Keratinocyte (primary cell): ENCODE measurements at regions not wholly inside any gene's neighbourhood (a gene's known extent, or its start where the extent isn't known, plus 50 kb on each side); places are given as distances from the start of the nearest gene placed in this dataset.

ENCODE experiments used
- DNase-seq: peaks from one replicate; pipeline ENCODE4 v3.0.0-alpha.2; 2011; ENCODE audit warnings: low read depth, missing footprints, low spot score
- FAIRE-seq: peaks from 2 replicates; lab custom pipeline; 2011; peaks lifted over from hg19 to GRCh38; lab: Jason Lieb, UNC
- H2AFZ ChIP-seq: 2 replicates; pipeline ENCODE4 v1.6.0; 2012; ENCODE audit warnings: low read length, control low read depth, inconsistent platforms; ENCODE audit not compliant: control insufficient read depth
- H3K27ac ChIP-seq: 2 replicates; pipeline ENCODE4 v1.5.1; 2011; ENCODE audit warnings: low read length; ENCODE audit not compliant: control insufficient read depth, insufficient read depth
- H3K27me3 ChIP-seq: 3 replicates; pipeline ENCODE4 v1.6.0; 2011; ENCODE audit warnings: low read length; ENCODE audit not compliant: control insufficient read depth, insufficient read depth; ENCODE audit errors: extremely low read depth
- H3K36me3 ChIP-seq, 2 experiments: 2 replicates in 1 of 2; 3 replicates in 1 of 2; pipeline ENCODE4 v1.5.1; 2011; ENCODE audit warnings: low read length in 2 of 2, mild to moderate bottlenecking in 1 of 2; ENCODE audit not compliant: control insufficient read depth in 2 of 2, insufficient read depth in 2 of 2; ENCODE audit errors: extremely low read depth in 1 of 2
- H3K4me1 ChIP-seq: 3 replicates; pipeline ENCODE4 v1.5.1; 2011; ENCODE audit warnings: low read length; ENCODE audit not compliant: control insufficient read depth, insufficient read depth; ENCODE audit errors: extremely low read depth
- H3K4me2 ChIP-seq: 3 replicates; pipeline ENCODE4 v1.6.0; 2011; ENCODE audit warnings: low read depth, low read length; ENCODE audit not compliant: control insufficient read depth, insufficient read depth; ENCODE audit errors: extremely low read depth
- H3K4me3 ChIP-seq, 3 experiments: fragments of 200-600 bp in 1 of 3; sonication (generic) in 1 of 3; 2 replicates in 2 of 3; 3 replicates in 1 of 3; pipeline ENCODE4 v1.5.1; 2011 to 2016; ENCODE audit warnings: low read length in 3 of 3, mild to moderate bottlenecking in 3 of 3, control low read depth in 2 of 3, inconsistent platforms in 1 of 3, low read depth in 1 of 3, mixed read lengths in 1 of 3, mixed run types in 1 of 3, moderate library complexity in 1 of 3; ENCODE audit not compliant: control insufficient read depth in 2 of 3, insufficient read depth in 2 of 3; ENCODE audit errors: extremely low read depth in 1 of 3
- H3K79me2 ChIP-seq: 2 replicates; pipeline ENCODE4 v1.6.0; 2012; ENCODE audit warnings: low read length; ENCODE audit not compliant: control insufficient read depth, insufficient read depth
- H3K9ac ChIP-seq: 3 replicates; pipeline ENCODE4 v1.6.0; 2011; ENCODE audit warnings: low read length; ENCODE audit not compliant: control insufficient read depth, insufficient read depth; ENCODE audit errors: extremely low read depth
- H3K9me1 ChIP-seq: 3 replicates; pipeline ENCODE4 v1.6.0; 2011; ENCODE audit warnings: low read length; ENCODE audit not compliant: control insufficient read depth, insufficient read depth; ENCODE audit errors: extremely low read depth
- H3K9me3 ChIP-seq: 2 replicates; pipeline ENCODE4 v1.5.1; 2012; ENCODE audit warnings: low read depth, low read length; ENCODE audit not compliant: control insufficient read depth
- H4K20me1 ChIP-seq: 3 replicates; pipeline ENCODE4 v1.6.0; 2011; ENCODE audit warnings: low read length; ENCODE audit not compliant: control insufficient read depth, insufficient read depth; ENCODE audit errors: extremely low read depth
- CTCF ChIP-seq, 3 experiments: IDR thresholded peaks in 1 of 3; conservative IDR thresholded peaks in 1 of 3; optimal IDR thresholded peaks in 1 of 3; 2 replicates in 2 of 3; 3 replicates in 1 of 3; pipeline versions ENCODE3 to v1.5.1; 2011; ENCODE audit warnings: low read length in 3 of 3, mild to moderate bottlenecking in 3 of 3, moderate library complexity in 2 of 3, control low read depth in 1 of 3, inconsistent platforms in 1 of 3; ENCODE audit not compliant: insufficient read depth in 2 of 3; ENCODE audit errors: extremely low read depth in 1 of 3
- EZH2 ChIP-seq: IDR thresholded peaks from one replicate; pipeline ENCODE4 v1.6.1; 2012; ENCODE audit warnings: inconsistent platforms, mild to moderate bottlenecking, low read length, moderate library complexity
- dilution Hi-C: fragments of 300-500 bp; cut with MboI; formaldehyde crosslinking; loops from one replicate; pipeline ENCODE4 v1.7.0; 2020; ENCODE audit warnings: low sequenced_read_pairs; ENCODE audit not compliant: extremely low pct_ligation_motif_present

- no peak overlapping the region for H3K9ac ChIP-seq
- dilution Hi-C loops = no loop called here
- H4K20me1 ChIP-seq = no peaks in the 10 kb centered on the region
- H3K27ac ChIP-seq = no peak overlapping the region
- peaks cover 2% of the 10 kb centered on the region for H3K4me1 ChIP-seq
- no peak overlapping the region for H3K4me3 ChIP-seq
- no peaks in the 10 kb centered on the region for H3K9me1 ChIP-seq
- no peak overlapping the region for H2AFZ ChIP-seq
- FAIRE-seq (no peak), DNase-seq (no peak)
- H3K79me2 ChIP-seq = no peaks in the 10 kb centered on the region
- H3K4me2 ChIP-seq = no peak overlapping the region
- no peaks in the 10 kb centered on the region for H3K27me3 ChIP-seq
- no peaks in the 10 kb centered on the region for H3K9me3 ChIP-seq
- TF ChIP-seq EZH2 (no peak), CTCF (optimal IDR thresholded peaks at IDR 0.05 in 1 of 3, IDR thresholded peaks at IDR 0.05 in 1 of 3, conservative IDR thresholded peaks at IDR 0.05 in 1 of 3; ENCODE audit: extremely low read depth in 1 of 3, insufficient read depth in 2 of 3, low read length in 3 of 3) (no peak)
- H3K36me3 ChIP-seq = no peaks in the 10 kb centered on the region
These were observed 158.5 kb upstream of the LMO4 start for GRCh38 chr1:87170157-87170556.

GRCh38 chr1:87170931-87171598, 157.6 kb upstream of the LMO4 start:
- no peak overlapping the region for H3K9ac ChIP-seq
- H3K9me3 ChIP-seq = no peaks in the 10 kb centered on the region
- DNase-seq (no peak), FAIRE-seq (no peak)
- dilution Hi-C loops = no loop called here
- H2AFZ ChIP-seq = no peak overlapping the region
- no peak for TF ChIP-seq EZH2
- no peak for TF ChIP-seq CTCF (optimal IDR thresholded peaks at IDR 0.05 in 1 of 3, IDR thresholded peaks at IDR 0.05 in 1 of 3, conservative IDR thresholded peaks at IDR 0.05 in 1 of 3; ENCODE audit: extremely low read depth in 1 of 3, insufficient read depth in 2 of 3, low read length in 3 of 3)
- H3K4me1 ChIP-seq = peaks cover 2% of the 10 kb centered on the region
- no peaks in the 10 kb centered on the region for H3K79me2 ChIP-seq
- no peaks in the 10 kb centered on the region for H3K27me3 ChIP-seq
- H3K4me3 ChIP-seq = no peak overlapping the region
- no peak overlapping the region for H3K27ac ChIP-seq
- no peaks in the 10 kb centered on the region for H4K20me1 ChIP-seq
- no peak overlapping the region for H3K4me2 ChIP-seq
- no peaks in the 10 kb centered on the region for H3K9me1 ChIP-seq
- no peaks in the 10 kb centered on the region for H3K36me3 ChIP-seq
